ENCODE measurements at regions not wholly inside any gene's neighbourhood (a gene's known extent, or its start where the extent isn't known, plus 50 kb on each side); places are given as distances from the start of the nearest gene placed in this dataset.

- H3K4me3 ChIP-seq, result no peak overlapping the region
- H3K27ac ChIP-seq (ENCODE audit: low read depth in 1 of 2, low read length in 1 of 2), result peak overlapping the region; percentile 0 to 2
- TF ChIP-seq, protein P1, sequence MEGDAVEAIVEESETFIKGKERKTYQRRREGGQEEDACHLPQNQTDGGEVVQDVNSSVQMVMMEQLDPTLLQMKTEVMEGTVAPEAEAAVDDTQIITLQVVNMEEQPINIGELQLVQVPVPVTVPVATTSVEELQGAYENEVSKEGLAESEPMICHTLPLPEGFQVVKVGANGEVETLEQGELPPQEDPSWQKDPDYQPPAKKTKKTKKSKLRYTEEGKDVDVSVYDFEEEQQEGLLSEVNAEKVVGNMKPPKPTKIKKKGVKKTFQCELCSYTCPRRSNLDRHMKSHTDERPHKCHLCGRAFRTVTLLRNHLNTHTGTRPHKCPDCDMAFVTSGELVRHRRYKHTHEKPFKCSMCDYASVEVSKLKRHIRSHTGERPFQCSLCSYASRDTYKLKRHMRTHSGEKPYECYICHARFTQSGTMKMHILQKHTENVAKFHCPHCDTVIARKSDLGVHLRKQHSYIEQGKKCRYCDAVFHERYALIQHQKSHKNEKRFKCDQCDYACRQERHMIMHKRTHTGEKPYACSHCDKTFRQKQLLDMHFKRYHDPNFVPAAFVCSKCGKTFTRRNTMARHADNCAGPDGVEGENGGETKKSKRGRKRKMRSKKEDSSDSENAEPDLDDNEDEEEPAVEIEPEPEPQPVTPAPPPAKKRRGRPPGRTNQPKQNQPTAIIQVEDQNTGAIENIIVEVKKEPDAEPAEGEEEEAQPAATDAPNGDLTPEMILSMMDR (IDR thresholded peaks at IDR 0.05; ENCODE audit: control extremely low read depth, extremely low read depth), result no peak
- H3K9me3 ChIP-seq (ENCODE audit: control insufficient read depth in 4 of 4, insufficient read depth in 3 of 4, low read length in 3 of 4), result peaks cover 0 to 2% (median 0%) of the 10 kb centered on the region in 4 donors
- 64 to 70% methylated on average over 13 of the region's 13 CpGs for WGBS, 2 donors
- H3K4me1 ChIP-seq (ENCODE audit: control insufficient read depth in 5 of 5, insufficient read depth in 5 of 5, low read length in 5 of 5), result peaks cover 0 to 6% (median 0%) of the 10 kb centered on the region in 5 donors
- H3K36me3 ChIP-seq (ENCODE audit: control insufficient read depth in 4 of 4, insufficient read depth in 4 of 4, low read length in 4 of 4), result no peaks in the 10 kb centered on the region
- H3K27me3 ChIP-seq (ENCODE audit: control insufficient read depth in 3 of 3, insufficient read depth in 3 of 3, low read length in 2 of 3), result no peaks in the 10 kb centered on the region
- no peak overlapping the region for H3K9ac ChIP-seq (ENCODE audit: insufficient read depth in 1 of 2, low read length in 2 of 2)
- DNase-seq (no peak), ATAC-seq (ENCODE audit: insufficient read depth, low FRiP score) (no peak)
Measured at GRCh38 chr1:56411484-56412180, 167.7 kb downstream of the PLPP3 start.

- no peak for ATAC-seq (ENCODE audit: insufficient read depth, low FRiP score)
- Histone ChIP-seq H3K27me3 (ENCODE audit: control insufficient read depth in 3 of 3, insufficient read depth in 3 of 3, low read length in 2 of 3) (no peaks in the 10 kb centered on the region), H3K4me3 (no peak overlapping the region), H3K9me3 (ENCODE audit: control insufficient read depth in 4 of 4, insufficient read depth in 3 of 4, low read length in 3 of 4) (peaks cover 0 to 2% (median 0%) of the 10 kb centered on the region in 4 donors), H3K27ac (ENCODE audit: low read depth in 1 of 2, low read length in 1 of 2) (peak overlapping the region in 1 of 2 donors; percentile 2), H3K9ac (ENCODE audit: insufficient read depth in 1 of 2, low read length in 2 of 2) (no peak overlapping the region), H3K36me3 (ENCODE audit: control insufficient read depth in 4 of 4, insufficient read depth in 4 of 4, low read length in 4 of 4) (no peaks in the 10 kb centered on the region), H3K4me1 (ENCODE audit: control insufficient read depth in 5 of 5, insufficient read depth in 5 of 5, low read length in 5 of 5) (peaks cover 0 to 4% (median 0%) of the 10 kb centered on the region in 5 donors)
- DNase-seq, result no peak
- WGBS, 2 donors, result 90 to 92% methylated on average over 2 of the region's 2 CpGs
- TF ChIP-seq, protein P1 (IDR thresholded peaks at IDR 0.05; ENCODE audit: control extremely low read depth, extremely low read depth), result no peak
Measured at GRCh38 chr1:56411021-56411420, 168.3 kb downstream of the PLPP3 start.

GRCh38 chr1:56410405-56410804 lies 169.0 kb downstream of the PLPP3 start:
- H3K4me1 ChIP-seq (ENCODE audit: control insufficient read depth in 5 of 5, insufficient read depth in 5 of 5, low read length in 5 of 5), result peaks cover 0 to 4% (median 0%) of the 10 kb centered on the region in 5 donors
- H3K27ac ChIP-seq (ENCODE audit: low read depth in 1 of 2, low read length in 1 of 2), result no peak overlapping the region
- WGBS, 2 donors, result 91 to 99% methylated on average over 3 of the region's 3 CpGs
- H3K36me3 ChIP-seq (ENCODE audit: control insufficient read depth in 4 of 4, insufficient read depth in 4 of 4, low read length in 4 of 4), result no peaks in the 10 kb centered on the region
- DNase-seq, result no peak
- H3K4me3 ChIP-seq, result no peak overlapping the region
- peaks cover 0 to 2% (median 0%) of the 10 kb centered on the region in 4 donors for H3K9me3 ChIP-seq (ENCODE audit: control insufficient read depth in 4 of 4, insufficient read depth in 3 of 4, low read length in 3 of 4)
- TF ChIP-seq, protein P1 (IDR thresholded peaks at IDR 0.05; ENCODE audit: control extremely low read depth, extremely low read depth), result no peak
- no peaks in the 10 kb centered on the region for H3K27me3 ChIP-seq (ENCODE audit: control insufficient read depth in 3 of 3, insufficient read depth in 3 of 3, low read length in 2 of 3)
- ATAC-seq (ENCODE audit: insufficient read depth, low FRiP score), result no peak
- H3K9ac ChIP-seq (ENCODE audit: insufficient read depth in 1 of 2, low read length in 2 of 2), result no peak overlapping the region
